HG03442 (cell line): ENCODE measurements at regions not wholly inside any gene's neighbourhood (a gene's known extent, or its start where the extent isn't known, plus 50 kb on each side); places are given as distances from the start of the nearest gene placed in this dataset.

ENCODE experiments used
- ATAC-seq: cut with Tn5 transposase; IDR thresholded peaks from one replicate; pipeline ENCODE4 v1.9.1; 2021; ENCODE audit warnings: mild to moderate bottlenecking, moderate library complexity; ENCODE audit not compliant: unreplicated experiment

DNA sequence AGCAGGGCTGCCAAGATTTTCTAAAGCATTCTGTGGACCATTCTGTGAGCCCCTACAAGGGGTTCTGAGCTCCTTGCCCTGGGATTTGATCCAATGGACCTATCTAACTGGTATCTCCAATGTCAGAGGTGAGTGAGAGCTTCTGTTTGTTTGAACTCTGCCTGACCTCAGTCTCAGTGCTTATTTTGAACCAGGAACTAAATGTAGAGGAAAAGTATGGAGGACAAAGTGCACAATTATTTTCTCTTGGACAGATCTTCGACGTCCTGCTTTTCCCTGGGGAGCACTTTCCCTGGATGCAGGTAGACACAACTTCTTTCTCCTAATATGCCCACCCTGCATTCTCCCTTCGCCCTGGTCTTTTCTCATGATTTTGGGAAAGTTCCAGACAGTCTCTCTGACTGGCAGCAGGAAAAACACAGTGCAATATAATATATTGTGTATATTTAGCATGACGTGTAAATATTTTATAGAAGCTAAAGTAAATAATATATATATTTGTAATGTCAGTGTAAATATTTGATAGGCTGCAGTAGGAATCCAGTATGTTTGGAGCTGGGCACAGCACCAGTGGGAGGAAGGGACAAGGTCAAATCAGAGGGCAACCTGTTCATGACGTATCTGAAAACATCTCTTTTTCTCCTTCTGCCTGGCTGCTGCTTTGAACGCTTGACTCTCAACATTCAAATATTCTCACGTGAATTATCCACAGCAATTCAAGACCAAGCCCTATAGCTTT lies 184.0 kb upstream of the LYZL1 start:
- ATAC-seq, result no peak

DNA sequence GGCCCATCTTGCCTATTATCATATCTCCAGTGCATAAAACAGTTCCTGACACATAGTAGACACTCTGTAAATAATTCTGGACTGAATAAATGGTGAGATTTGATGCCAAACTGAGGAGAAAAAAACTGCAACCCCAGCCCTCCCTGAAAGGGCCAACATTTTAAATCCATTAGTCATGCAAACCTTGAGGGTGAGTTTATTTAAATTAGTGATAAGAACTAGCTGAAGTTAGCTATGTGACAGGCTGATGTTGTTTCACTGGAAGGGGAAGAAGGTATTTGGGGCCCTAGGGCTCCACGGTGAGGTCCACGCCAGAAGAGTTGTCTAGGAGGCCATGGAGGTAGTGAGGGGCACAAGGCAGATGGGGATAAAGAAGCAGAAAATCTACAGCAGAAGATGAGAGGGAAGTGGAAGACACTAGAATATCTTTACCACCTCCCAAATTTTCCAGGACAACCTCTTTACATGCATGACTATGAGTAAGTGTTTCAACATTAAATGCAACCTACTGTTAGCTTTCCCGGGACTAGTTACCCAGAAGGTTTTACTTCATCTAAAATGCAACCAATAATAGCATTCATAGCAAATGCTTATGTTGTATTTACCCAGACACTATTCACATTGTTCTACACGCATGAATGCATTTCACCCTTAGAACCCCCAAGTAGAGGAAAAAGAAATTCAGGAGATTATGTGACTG lies 183.2 kb upstream of the LYZL1 start:
- no peak for ATAC-seq

DNA sequence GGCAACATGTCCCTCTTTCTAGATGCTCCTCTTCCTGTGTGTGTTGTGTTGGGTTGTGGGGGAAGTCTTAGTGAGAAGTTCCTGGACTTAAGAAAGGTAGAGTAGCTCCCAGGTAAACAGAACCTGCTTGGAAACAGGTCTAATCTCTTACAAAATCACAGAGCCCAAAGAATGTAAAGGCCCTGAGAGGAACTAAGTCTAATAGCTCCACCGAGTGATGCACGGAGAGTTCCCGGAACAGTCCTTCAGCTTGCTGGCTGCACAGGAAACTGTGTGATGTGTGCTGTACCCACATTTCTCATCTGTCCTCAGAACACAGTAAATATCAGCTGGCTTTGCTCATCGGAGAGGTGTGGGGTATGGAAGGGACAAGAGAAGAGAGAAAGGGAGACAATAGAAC lies 182.6 kb upstream of the LYZL1 start:
- ATAC-seq, result no peak

DNA sequence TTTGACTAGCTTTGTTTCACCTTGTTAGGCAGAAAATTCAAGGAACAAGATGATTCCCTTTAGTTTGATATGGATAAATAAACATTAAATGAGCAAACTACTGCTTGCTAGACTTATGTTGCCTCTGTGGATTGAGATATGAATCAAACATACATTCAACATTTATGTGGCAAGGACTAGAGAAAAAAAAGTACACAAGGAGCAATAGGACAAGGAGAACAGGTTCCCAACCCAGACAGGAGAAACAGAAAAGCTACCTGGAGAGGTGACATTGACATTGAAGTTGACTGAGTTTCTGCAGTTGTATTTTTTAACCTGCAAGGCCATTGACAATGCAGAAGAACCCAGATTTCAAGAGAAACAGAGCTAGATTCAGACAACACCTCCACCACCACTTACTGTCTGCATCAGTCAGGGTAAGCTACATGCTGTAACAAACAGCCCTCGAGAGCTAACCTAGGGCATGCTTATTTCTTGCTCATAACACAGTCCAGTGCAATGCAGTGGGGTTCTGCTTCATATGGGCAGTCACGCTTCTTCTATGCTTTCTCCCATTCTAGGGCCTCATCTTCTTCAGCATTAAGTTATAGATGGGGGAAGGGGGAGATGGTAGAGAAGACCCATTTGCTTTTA lies 180.9 kb upstream of the LYZL1 start:
- no peak for ATAC-seq

DNA sequence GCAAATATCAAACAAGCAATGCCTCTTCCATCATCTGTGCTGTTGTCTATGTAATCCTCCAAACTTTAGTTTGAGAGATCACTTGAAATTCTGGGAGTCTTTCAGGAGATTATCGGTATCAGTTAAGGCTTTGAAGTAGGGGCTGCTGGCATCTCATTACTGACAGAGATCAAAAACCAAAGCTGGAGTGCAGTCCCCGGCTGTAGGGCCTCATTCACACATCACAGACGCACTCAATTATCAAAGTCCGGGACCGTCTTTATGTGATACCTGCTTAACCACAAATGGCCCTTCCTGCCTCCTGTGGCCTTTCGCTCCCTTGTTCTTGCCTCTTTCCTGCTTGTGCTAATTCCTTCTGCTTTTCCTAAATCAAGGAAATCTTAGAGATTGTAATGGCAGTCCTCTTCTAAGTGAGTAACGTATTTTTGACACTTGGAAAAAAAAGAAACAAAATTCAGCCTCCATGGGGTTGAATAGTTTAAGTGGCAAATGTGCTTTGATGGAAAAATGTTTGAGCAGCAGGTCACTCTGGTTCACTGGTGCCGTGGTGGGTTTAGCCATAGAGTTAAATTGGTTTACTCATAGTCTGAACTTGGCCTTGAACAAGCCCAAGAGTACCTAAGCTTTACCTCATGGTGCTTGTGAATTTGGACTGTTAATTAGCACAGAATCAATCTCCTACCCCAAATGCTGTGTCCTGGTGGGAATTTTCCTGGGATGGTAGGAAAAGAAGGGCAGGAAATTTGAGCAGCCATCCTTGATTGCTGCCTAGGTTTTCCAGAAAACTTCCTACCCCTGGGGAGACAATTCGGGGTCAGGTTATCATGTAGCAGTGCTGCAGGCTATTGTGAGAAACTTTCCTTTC lies 178.9 kb upstream of the LYZL1 start:
- ATAC-seq, result no peak

DNA sequence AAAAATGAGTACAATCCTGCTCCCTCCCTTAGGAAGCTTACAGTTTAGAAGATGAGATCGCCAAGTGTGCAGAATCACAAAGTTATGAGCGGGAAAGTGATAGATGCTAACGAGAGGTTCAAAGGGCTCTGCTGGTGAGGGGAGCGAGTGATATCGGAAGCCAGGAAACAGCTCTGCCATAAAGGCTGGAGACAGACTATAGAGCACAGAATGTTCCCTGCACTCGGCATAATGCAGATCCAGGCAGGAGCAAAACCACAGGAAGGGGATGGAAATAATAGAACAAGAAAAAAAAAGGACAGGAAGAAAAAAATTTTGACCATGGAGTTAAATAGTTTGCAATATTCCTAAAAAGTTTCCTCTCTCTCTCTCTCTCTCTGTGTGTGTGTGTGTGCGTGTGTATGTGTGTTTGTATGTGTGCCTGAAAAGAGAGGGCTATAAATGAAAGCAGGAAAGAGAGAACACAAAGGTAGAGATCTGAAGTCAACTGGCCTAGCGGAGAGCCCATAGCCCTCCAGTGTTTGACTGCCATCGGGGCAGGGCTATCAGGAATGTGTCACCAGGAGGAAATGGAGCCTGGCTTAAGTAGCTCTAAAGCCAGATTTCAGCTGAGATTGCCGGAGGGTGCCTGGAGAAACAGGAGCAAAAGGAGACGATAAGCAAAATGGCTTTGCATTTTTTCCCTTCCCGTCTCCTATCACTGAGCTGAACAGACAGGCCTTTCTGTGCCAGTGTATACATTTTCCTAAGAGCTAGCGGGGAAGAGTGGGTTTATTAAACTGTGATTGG lies 175.8 kb upstream of the LYZL1 start:
- no peak for ATAC-seq

DNA sequence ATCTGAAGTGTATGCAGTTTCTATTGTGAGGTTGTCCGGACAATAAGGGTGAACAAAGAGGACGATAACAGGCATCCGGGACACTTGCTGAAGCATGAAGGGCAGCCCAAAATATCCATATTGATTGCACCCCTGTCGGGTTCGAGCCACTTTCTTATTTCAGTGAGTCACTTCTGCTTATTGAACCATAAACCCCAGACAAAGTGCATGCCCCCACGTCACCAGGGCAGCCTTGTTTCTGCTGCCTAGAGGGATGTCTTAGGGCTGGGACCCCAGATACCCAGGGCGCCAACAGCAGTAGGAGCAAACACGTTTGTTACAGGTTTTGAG lies 175.3 kb upstream of the LYZL1 start:
- ATAC-seq, result no peak

DNA sequence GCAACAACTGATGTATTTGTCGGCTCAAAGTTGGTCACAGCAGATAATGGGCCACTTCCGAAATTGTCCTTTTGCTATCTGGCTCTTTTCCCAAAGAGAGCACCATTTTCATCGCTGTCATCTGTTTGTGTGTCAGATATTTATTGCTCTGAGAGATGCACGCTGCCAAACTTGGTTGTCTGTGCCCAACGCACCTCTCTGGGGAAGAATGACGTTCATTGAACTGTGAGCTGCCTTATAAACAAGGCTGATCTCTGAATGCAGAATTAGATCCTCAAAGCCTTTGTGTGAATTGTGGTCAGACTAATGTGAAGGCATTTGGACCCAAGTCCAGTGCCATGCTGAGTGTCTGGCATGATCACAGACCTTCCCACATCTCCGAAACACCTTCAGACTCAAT lies 174.7 kb upstream of the LYZL1 start:
- ATAC-seq, result no peak

DNA sequence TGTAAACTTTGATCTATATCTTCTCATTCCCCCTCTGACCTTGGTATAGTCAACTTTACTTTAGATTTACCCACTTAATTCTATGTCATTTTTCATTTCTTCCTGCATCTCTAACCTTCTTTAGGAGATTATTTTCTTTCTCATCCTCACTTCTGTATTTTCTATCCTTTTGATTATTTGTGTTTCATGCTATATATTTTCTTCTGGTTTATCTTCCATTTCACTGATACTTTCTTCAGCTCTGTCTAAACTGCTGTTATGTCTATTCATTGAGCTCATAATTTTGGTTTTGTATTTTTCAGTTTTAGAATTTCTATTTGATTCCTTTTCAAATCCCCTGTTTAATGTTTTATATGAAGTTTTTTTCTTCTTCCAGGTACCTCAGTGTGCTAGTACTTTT lies 171.1 kb upstream of the LYZL1 start:
- no peak for ATAC-seq

DNA sequence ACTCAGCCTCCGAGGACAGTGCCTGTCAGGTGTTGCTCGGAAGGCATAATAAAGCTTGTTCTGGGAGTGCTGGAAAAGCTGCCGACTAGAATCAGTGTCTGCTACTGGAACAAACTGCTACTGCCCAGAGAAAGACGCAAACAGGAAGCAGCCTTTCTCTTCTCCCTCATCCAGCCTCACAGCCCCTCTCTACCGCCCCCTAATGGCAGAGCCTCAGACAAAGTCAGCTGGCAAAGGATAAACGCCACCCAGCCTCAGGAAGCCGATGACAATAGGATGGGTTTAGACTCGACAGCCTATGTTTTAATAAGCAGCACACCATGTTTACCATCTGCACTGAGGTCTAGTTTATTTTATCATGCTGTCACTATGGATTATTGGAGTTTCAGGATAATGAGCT lies 169.5 kb upstream of the LYZL1 start:
- no peak for ATAC-seq

DNA sequence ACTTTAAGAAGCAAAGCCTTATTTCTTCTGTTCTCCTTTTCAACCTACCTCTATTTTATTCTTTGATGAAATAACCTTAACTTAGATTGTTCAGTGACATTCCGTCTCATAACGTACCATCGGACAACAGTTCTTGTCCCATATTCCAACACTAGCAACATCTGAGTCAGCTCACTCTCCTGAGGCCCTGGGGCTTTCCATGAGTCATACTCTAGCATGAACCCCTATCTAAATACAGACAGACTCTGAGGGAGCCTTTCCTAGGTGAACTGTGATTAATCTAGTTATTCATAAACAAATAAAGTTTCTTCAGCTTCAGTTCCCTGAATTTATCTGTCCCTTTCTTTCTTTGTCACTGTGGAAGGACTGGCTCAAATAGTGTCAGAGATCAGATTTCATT lies 168.7 kb upstream of the LYZL1 start:
- ATAC-seq, result no peak

DNA sequence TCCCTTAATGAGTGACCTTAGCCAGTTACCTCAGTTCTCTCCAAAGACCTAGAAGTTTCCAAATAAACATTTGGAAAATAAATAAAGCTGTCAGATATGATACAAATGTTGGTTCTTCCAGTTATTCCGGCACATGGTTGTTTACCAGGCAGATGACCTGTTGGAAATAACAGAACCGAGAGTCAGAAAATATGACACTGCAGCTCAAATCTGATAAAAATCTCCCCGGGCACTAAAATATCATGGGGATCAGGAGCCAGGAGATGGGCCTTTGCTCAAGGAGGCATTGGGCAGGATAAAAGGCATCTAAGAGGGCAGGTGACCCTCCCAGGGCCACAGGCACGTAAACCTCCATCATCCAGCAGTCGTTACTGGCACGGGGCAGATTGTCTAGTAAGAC lies 164.0 kb upstream of the LYZL1 start:
- ATAC-seq, result no peak

DNA sequence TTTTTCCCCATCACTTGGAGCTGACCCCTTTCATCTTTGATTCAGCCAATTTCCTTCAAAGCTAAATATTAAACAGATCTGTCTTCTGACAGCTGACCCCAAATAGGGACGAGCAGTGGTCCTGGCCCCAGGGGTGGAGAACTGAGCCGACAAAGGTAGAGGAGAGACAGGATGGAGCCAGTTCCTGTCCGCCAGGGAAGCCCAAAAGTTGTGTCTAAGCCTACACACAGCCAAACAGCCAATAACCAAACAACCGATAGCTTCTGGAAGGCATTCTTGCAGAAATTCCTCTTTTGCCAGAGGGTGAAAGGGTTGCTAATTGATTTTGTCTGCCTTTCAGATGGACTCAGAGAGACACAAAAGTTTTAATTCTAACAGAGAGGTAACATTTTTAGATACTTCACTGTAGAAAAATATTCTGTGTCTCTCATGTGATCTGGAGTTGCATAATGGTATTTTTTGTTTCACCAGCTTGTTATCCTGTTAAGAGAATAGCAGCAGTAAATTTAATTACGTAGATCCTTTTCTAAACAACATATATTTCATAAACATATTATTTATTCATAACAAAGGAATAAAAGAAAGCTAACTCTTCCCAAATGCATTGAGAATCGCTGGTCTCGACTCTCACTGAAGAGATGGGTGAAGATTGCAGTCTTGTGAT lies 161.7 kb upstream of the LYZL1 start:
- ATAC-seq, result no peak

DNA sequence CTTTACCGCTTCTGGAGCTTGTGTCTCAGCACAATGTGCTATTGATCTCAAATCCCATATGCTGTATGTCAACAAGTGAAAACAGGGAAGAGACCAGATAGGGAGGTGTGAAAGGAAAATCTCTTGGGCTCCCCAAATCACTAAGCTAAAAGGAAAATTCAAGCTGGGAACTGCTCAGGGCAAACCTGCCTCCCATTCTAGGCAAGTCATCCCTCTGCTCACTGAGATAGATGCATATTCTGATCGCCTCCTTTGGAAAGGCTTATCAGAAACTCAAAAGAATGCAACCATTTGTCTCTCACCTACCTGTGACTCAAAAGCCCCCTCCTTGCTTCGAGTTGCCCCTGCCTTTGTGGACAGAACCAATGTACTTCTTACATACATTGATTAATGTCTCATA lies 161.1 kb upstream of the LYZL1 start:
- no peak for ATAC-seq

DNA sequence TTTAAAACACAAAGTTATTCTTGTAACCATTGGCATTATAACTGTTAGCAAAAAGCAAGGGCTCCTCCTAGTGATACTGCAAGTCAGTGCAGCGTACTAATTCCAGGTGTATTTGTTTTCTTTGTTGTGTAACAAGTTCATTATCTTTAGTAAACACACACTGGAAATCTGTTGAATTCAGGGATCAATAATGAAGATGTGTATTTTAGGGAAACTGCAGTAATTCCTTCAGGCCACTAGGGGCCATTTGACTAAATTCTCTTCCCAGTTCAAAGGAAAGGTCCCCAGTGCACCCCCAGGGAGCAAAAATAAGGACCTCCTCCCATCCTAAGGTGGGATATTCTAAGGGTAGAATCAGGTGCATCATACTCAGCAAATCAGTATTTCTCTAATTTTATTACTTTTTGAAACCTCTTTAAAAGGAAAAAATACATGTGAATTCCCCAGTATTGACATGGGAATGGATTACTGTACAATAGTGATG lies 158.6 kb upstream of the LYZL1 start:
- ATAC-seq, result no peak

DNA sequence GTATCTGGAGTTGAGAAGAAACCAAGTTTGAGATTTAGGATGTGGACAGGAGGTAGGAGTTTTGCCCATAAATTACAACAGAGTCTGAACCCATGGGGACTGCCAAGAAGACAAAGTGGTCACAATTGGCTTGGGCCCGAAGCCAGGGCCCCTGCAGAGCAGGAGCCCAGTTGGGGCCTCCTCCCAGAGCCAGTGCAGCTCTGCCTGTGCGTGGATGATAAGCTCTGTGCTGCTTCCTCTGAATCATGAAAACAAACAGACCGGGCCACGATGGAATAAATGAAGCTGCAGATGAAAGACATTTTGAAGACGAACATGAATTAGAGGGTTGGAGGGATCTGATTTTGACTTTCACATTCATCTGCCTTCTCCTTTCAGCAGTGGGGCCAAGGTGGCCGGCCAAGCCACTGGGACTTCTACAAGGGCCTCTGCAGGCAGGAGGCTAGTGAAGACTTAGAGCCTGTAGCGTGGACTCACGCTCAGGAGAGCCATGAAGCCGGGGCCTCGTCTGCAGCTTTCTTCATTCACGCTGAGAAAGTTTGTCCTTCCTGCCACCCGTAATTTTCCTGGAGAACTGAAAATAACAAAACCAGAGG lies 156.8 kb upstream of the LYZL1 start:
- ATAC-seq, result no peak

DNA sequence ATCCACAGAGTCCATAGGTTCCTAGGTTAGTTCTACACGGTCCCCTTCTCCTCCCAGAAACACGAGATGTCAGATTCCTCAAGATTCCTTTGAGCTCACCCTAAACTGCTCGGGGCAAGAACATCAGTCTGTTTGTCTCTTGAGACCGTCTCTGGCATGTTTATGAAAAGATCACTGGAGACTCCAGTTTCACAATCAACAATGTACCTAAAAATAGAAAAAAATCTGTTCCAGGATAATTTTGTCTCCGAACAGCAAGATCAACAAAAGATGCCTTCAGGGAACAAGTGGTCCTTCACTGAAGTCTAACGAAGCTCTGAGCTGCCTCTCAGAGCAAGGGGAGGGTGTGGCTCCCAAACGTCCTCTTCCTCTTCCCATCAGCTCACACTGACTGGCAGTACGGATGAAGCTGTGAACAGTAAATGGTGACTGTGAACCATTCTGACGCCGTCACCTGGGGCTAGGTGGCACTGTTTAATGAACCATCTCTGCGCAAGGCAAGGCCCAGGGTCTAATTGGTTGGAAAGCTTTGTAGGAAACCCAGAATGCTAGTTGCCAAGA lies 156.2 kb upstream of the LYZL1 start:
- no peak for ATAC-seq

DNA sequence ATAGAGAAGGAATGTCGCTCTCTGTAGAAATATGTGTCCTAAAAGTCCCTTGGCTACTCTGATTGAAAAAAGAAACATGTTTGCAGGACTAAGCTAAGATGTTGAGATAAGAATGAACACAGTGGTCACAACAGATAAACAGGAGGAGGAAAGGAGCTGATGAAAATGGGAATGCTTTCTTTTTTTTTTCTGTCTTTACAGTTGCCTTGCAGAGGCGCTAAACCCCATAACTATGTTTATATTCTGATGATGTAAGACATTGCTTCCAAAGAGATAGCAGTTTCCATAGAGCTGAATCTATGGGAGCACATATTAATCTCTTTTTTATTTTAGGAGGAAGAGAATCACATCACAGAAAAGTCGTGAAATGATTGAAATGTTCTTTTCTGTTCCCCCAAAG lies 153.5 kb upstream of the LYZL1 start:
- no peak for ATAC-seq

DNA sequence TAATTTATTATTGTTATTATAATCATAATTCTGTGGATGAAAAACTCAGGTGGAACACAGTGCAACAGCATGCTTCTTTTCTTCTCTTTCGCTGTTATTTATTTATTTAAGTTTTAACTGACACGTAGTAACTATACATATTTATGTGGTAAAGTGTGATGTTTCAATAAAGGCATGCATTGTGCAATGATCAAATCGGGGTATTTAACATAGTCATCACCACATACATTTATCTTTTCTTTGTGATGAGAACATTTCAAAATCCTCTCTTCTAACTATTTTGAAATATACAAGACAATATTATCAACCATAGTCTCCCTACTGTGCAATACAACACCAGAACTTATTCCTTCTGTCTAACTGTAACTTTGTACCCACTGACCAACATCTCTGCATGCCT lies 152.5 kb upstream of the LYZL1 start:
- no peak for ATAC-seq
